HK-2 (cell line): ENCODE measurements at regions not wholly inside any gene's neighbourhood (a gene's known extent, or its start where the extent isn't known, plus 50 kb on each side); places are given as distances from the start of the nearest gene placed in this dataset.

Experiments
- DNase-seq: peaks from one replicate; pipeline ENCODE4 v3.0.0-alpha.2; 2018; ENCODE audit not compliant: unreplicated experiment

- no peak for DNase-seq
These were observed 208.5 kb upstream of the KCNN2 start for GRCh38 chr5:114153392-114153791.

GRCh38 chr5:114153833-114154232, 208.0 kb upstream of the KCNN2 start:
- DNase-seq, result no peak

- DNase-seq, result no peak
These were observed 195.8 kb upstream of the KCNN2 start for GRCh38 chr5:114166081-114166480.

GRCh38 chr5:114174131-114174530, 187.7 kb upstream of the KCNN2 start:
- DNase-seq, result no peak

- no peak for DNase-seq
These were observed 187.0 kb upstream of the KCNN2 start for GRCh38 chr5:114174837-114175236.

GRCh38 chr5:114176356-114176755, 185.5 kb upstream of the KCNN2 start:
- DNase-seq, result no peak

- no peak for DNase-seq
These were observed 182.7 kb upstream of the KCNN2 start for GRCh38 chr5:114179134-114179533.

GRCh38 chr5:114184006-114184405, 177.9 kb upstream of the KCNN2 start:
- no peak for DNase-seq

GRCh38 chr5:114185274-114185673, 176.6 kb upstream of the KCNN2 start:
- no peak for DNase-seq

- DNase-seq, result no peak
These were observed 170.4 kb upstream of the KCNN2 start for GRCh38 chr5:114191441-114191840.

GRCh38 chr5:114192108-114192507, 169.8 kb upstream of the KCNN2 start:
- DNase-seq, result no peak

GRCh38 chr5:114201332-114201731, 160.5 kb upstream of the KCNN2 start:
- no peak for DNase-seq

- DNase-seq, result no peak
These were observed 156.9 kb upstream of the KCNN2 start for GRCh38 chr5:114204923-114205322.

- DNase-seq, result no peak
These were observed 155.2 kb upstream of the KCNN2 start for GRCh38 chr5:114206640-114207039.

- no peak for DNase-seq
These were observed 154.3 kb upstream of the KCNN2 start for GRCh38 chr5:114207615-114208014.

- DNase-seq, result no peak
These were observed 153.8 kb upstream of the KCNN2 start for GRCh38 chr5:114208120-114208519.

- no peak for DNase-seq
These were observed 153.3 kb upstream of the KCNN2 start for GRCh38 chr5:114208588-114208987.

GRCh38 chr5:114210662-114211061, 151.2 kb upstream of the KCNN2 start:
- DNase-seq, result no peak

- DNase-seq, result no peak
These were observed 140.1 kb upstream of the KCNN2 start for GRCh38 chr5:114221807-114222206.

GRCh38 chr5:114223866-114224265, 138.0 kb upstream of the KCNN2 start:
- DNase-seq, result no peak

GRCh38 chr5:114237766-114238165, 124.1 kb upstream of the KCNN2 start:
- DNase-seq, result no peak

- DNase-seq, result no peak
These were observed 123.0 kb upstream of the KCNN2 start for GRCh38 chr5:114238771-114239313.

GRCh38 chr5:114243281-114243971, 118.4 kb upstream of the KCNN2 start:
- no peak for DNase-seq

- DNase-seq, result no peak
These were observed 117.9 kb upstream of the KCNN2 start for GRCh38 chr5:114243972-114244317.
